Activated T-helper 1 cell treated with Interleukin-2 at 50 U/mL for 16 hours (primary cell): ENCODE measurements at regions not wholly inside any gene's neighbourhood (a gene's known extent, or its start where the extent isn't known, plus 50 kb on each side); places are given as distances from the start of the nearest gene placed in this dataset.

Experiments
- DNase-seq: peaks from one replicate; pipeline ENCODE4 v3.0.0-alpha.2; 2020; ENCODE audit warnings: low read depth

DNA sequence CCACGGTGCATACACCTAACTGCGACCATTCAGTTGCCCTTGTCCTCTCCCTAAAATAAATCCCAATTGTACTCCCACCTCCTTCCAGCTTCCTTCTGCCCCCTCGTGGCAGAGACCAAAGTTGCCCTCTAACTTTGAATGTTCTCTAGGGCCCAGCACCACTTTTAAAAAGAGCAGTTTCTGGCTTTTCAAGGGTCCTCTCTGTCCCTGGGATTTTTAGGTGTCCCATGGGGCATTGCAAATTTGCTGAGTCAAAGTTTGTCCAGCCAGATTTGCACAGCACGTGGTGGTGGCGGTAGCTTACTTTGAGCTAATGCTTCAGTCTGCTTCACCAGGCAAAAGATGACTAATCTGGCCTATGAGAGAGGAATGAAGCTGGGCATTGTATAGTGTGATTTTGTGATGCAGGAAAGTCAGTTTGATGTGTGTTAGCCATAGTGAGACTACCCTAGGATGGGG lies 100.2 kb downstream of the PERP start:
- DNase-seq, result no peak

GRCh38 chr6:138008791-138009190 lies 98.4 kb downstream of the PERP start:
- no peak for DNase-seq

GRCh38 chr6:138011413-138011812 lies 95.8 kb downstream of the PERP start:
- no peak for DNase-seq

DNA sequence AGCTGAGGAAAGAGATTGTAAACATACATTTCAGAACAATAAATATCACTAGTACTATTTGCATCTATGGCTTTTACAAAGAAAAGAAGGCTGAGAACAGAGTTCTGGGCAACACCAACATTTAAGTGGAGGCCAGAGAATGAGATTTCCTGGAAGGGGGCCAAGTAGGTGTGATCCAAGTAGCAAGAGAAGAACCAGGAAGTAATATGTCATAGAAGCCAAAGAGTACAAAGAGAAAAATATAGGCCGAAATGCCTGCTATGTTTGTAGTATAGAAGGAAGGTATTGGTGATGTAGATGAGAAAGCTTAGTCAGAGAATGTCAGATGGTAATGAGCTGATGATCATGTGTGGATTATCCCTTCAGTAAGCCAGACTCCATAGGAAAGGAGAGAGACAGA lies 94.5 kb downstream of the PERP start:
- no peak for DNase-seq

GRCh38 chr6:138013959-138014358 lies 93.3 kb downstream of the PERP start:
- no peak for DNase-seq

DNA sequence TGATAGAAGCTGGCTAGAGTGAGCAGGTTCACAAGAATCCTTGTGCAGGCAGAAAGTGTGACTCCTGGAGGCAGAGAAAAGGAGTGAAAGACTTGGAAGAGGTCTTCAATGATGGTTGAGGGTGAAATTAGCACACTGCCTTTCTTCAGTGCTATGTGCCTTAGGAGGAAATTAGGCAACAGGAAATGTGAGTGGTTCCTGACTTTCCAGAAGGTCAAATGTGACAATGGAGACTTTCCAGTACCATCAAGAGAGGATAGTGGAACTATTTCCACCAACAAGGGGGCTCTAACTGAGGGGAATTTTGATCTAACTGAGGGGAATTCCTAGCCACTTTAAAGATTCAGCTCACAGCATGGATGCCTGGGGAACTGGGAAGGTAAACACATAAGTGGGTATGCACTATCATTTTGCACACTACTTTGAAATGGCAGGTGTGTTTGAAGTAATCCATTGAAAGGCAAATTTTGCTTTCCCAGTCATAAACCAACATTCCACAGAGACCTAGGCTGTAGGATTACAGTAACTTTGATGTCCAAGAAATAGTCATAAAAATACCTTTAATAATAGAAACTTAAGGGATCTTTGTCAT lies 90.0 kb downstream of the PERP start:
- DNase-seq, result no peak

DNA sequence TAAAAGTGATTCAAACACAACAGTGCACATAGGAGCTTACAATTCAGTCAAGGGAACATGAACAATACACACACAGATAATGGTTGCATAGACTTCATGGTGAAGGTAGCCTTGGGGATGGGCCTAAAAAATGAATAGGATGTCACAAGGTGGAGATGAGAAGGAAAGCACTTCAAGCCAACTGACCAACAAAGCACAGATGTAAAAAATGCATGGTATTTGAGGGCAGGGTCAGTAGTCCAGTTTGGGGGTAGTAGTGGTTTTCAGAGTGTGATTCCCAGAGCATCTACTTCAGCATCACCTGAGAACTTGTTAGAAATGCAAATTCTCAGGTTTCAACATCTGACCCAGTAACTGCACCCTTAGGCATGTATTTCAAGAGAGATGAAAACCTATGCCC lies 88.9 kb downstream of the PERP start:
- no peak for DNase-seq

- no peak for DNase-seq
Measured at GRCh38 chr6:138025528-138025978, 81.7 kb downstream of the PERP start.

GRCh38 chr6:138026342-138026741 lies 80.9 kb downstream of the PERP start:
- DNase-seq, result no peak

- DNase-seq, result no peak
Measured at GRCh38 chr6:138028893-138029292, 78.3 kb downstream of the PERP start.

DNA sequence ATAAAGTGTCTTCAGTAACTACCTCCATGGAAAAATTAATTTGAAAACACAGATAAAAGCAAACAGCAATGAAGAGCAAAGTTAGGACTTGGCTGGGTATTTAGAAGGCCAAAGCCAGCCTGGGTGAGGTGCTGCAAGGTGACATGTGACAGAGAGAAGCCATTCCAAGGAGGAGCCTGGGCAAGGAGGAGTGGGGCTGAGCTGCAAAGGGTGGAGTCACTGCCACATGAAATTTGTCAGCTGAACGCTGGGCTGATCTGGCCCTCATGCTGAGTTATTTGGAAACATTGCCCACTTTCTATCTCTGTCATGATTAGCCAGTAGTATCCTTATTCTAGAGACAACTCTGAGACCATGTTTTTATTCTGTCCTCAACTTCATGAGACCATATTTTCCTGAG lies 76.3 kb downstream of the PERP start:
- no peak for DNase-seq

GRCh38 chr6:138031417-138031816 lies 75.8 kb downstream of the PERP start:
- DNase-seq, result no peak

- DNase-seq, result no peak
Measured at GRCh38 chr6:138031850-138032249, 75.4 kb downstream of the PERP start.

DNA sequence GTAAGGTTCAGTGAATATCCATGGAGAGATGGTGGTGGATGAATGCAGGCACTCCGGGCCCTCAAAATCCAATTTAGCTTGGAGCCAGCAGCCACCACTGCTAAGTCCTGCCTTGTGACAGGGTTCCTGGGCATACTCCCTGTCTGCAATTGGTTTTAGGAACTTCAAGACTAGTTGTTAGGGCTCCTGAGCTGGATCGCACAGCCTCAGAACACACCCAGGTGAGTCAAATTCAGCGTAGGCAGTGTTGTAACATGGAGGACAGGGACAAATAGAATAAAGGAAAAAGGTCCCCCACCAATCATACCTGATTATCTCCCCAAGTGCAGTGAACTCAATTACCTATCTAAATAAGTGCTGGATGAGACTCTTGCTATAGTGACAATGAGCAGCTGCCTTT lies 74.6 kb downstream of the PERP start:
- no peak for DNase-seq

- DNase-seq, result no peak
Measured at GRCh38 chr6:138034229-138034628, 73.0 kb downstream of the PERP start.

- no peak for DNase-seq
Measured at GRCh38 chr6:138035070-138035469, 72.1 kb downstream of the PERP start.

DNA sequence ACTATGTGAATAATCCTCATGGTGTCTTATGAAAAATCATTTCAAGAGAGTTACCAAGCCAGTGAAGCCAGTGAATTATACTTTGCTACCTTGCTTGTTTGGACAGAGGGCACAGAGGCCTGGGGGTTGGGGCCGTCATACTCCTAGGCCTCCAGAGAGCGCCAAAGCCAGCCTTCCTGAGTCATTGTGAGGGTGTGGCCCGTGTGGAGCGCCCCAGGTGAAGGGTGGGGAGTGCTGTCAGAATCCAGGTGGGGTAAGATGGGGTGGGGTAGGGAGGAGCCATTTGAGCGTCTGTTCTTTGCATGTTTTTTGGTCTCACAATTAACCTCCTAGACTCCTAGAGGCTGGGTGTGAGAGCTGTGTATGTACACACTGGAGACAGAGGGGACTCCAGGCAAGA lies 71.1 kb downstream of the PERP start:
- DNase-seq, result no peak

GRCh38 chr6:138037009-138037504 lies 70.2 kb downstream of the PERP start:
- no peak for DNase-seq

DNA sequence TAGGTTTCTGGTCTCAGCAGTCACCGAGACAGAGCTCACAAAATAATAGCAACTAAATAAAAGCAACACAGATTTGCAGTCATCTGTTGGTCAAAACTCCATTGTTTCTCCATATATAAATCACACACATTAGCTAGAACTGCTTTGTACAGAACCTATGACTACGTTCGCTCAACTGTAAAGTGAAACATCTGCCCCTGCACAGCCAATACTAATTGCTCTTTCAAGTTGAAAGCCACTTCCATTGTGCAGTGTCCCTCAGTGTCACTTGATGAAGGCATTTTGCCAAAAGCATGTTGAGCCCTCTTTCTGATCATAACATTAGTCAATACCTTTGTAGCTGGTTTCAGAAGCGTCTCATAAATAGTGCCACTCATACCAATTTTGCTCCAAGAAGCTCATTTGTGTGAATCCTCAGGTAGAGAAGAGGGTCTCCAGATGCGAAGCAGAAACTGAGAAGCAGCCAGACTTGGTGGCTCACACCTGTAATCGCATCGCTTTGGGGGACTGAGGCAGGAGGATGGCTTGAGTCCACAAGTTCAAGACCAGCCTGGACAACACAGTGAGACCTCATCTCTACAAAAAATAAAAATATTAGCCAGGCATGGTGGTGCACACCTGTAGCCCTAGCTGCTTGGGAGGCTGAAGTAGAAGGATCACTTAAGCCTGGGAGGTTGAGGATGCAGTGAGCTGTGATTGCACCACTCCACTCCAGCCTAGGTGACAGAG lies 68.9 kb downstream of the PERP start:
- no peak for DNase-seq
